Prostate gland (tissue), 2 donors: ENCODE measurements at regions not wholly inside any gene's neighbourhood (a gene's known extent, or its start where the extent isn't known, plus 50 kb on each side); places are given as distances from the start of the nearest gene placed in this dataset.
"Not testable (repeated sequence)": the region's sequence is repeated elsewhere in the genome, so short reads cannot be mapped to it uniquely, and the experiment has no call there.

Source experiments
- POLR2A ChIP-seq: fragments of 450-650 bp; IDR thresholded peaks from one replicate; pipeline ENCODE4 v1.6.1; 2016; ENCODE audit warnings: antibody characterized with exemption, mild to moderate bottlenecking
- POLR2AphosphoS5 ChIP-seq: sonication (generic); formaldehyde crosslinking; IDR thresholded peaks from one replicate; pipeline ENCODE4 v1.6.1; 2017; ENCODE audit warnings: antibody characterized with exemption
- TF ChIP-seq, protein P1 (sequence below), 4 experiments: fragments of 200-600 bp in 2 of 4; fragments of 450-650 bp in 2 of 4; sonication (generic) in 2 of 4; IDR thresholded peaks; 1 replicate in 3 of 4; 2 replicates in 1 of 4; pipeline ENCODE4 v1.5.1; 2016 to 2019; ENCODE audit warnings: antibody characterized with exemption in 4 of 4, mild to moderate bottlenecking in 2 of 4, moderate library complexity in 2 of 4

GRCh38 chr2:111462572-111462971 lies 341.9 kb downstream of the BCL2L11 start:
- TF ChIP-seq, protein P1, sequence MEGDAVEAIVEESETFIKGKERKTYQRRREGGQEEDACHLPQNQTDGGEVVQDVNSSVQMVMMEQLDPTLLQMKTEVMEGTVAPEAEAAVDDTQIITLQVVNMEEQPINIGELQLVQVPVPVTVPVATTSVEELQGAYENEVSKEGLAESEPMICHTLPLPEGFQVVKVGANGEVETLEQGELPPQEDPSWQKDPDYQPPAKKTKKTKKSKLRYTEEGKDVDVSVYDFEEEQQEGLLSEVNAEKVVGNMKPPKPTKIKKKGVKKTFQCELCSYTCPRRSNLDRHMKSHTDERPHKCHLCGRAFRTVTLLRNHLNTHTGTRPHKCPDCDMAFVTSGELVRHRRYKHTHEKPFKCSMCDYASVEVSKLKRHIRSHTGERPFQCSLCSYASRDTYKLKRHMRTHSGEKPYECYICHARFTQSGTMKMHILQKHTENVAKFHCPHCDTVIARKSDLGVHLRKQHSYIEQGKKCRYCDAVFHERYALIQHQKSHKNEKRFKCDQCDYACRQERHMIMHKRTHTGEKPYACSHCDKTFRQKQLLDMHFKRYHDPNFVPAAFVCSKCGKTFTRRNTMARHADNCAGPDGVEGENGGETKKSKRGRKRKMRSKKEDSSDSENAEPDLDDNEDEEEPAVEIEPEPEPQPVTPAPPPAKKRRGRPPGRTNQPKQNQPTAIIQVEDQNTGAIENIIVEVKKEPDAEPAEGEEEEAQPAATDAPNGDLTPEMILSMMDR (IDR thresholded peaks at IDR 0.05): not testable (repeated sequence)
- not testable (repeated sequence) for TF ChIP-seq POLR2A, POLR2AphosphoS5
